ENCODE measurements at regions not wholly inside any gene's neighbourhood (a gene's known extent, or its start where the extent isn't known, plus 50 kb on each side); places are given as distances from the start of the nearest gene placed in this dataset.

DNA sequence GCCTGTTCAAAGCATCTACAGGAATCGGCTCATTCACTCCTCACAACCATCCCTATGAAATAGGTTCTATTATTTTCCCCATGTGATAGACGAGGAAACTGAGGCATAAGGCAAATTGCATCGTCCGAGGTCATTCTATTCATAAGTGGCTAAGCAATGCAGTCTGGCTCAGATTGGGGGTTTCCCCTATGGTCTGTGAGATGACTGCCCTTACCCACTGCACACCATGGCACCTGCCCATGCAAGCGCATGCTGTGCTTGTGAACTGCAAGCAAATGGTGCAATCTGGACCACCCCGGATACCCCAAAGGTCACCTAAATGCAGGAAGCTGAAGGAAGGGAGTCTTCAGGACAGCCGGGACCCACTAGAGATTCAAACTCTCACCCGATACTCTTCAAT lies 123.4 kb upstream of the SOD1 start:
- Histone ChIP-seq H3K4me3 (no peak overlapping the region), H3K4me2 (ENCODE audit: insufficient read depth, low read length) (no peak overlapping the region), H3K4me1 (replicated peaks in 1 of 2; ENCODE audit: control insufficient read depth in 2 of 2, insufficient read depth in 2 of 2, low read length in 2 of 2) (no peaks in the 10 kb centered on the region), H2AFZ (ENCODE audit: low read depth, low read length) (no peak overlapping the region), H3K9ac (ENCODE audit: insufficient read depth in 1 of 2, low read depth in 2 of 2, low read length in 2 of 2) (no peak overlapping the region), H4K20me1 (replicated peaks; ENCODE audit: control insufficient read depth, insufficient read depth, low read length) (no peaks in the 10 kb centered on the region; the same call in 1 of the 2 replicates), H3K27ac (ENCODE audit: extremely low read depth, low read depth, low read length) (no peak overlapping the region), H3K79me2 (ENCODE audit: control insufficient read depth, insufficient read depth, low read length) (no peaks in the 10 kb centered on the region), H3K9me1 (ENCODE audit: control insufficient read depth, insufficient read depth, low read length) (no peaks in the 10 kb centered on the region), H3K36me3 (ENCODE audit: control insufficient read depth, insufficient read depth, low read length) (no peaks in the 10 kb centered on the region), H3K27me3 (ENCODE audit: control insufficient read depth in 2 of 2, insufficient read depth in 2 of 2, low read length in 2 of 2) (peaks cover 11 to 31% of the 10 kb centered on the region in 2 experiments; a peak in 4 of 5 replicates), H3K9me3 (replicated peaks; ENCODE audit: control insufficient read depth, insufficient read depth, low read depth, low read length) (no peaks in the 10 kb centered on the region)
- intact Hi-C loops (cut with micrococcal nuclease), result loop anchor here (5.0 kb wide), 1 partner anchor 66 kb away; no protein-coding TSS in a partner anchor
- in situ Hi-C loops (cut with MboI), result no loop called here
- FAIRE-seq, result no peak
- no peak for DNase-seq (ENCODE audit: extremely low read depth in 1 of 4, low spot score in 3 of 4)
- POLR2A ChIA-PET, result no interaction called here
- under 1% methylated on average over 8 of the region's 8 CpGs for WGBS (ENCODE audit: insufficient coverage, low coverage, missing lambda C conversion rate)
- no peak for ATAC-seq
- no TSS peak for BruUV-seq (replicated peaks)
- CTCF ChIA-PET (ENCODE audit: low intra/inter-chr PET ratio), result no interaction called here
- TF ChIP-seq TRIM25 (IDR thresholded peaks at IDR 0.05; ENCODE audit: borderline replicate concordance) (no peak), RBM34 (IDR thresholded peaks at IDR 0.05; ENCODE audit: borderline replicate concordance, insufficient read depth, low read length) (no peak), CBX3 (IDR thresholded peaks at IDR 0.05; ENCODE audit: borderline replicate concordance in 1 of 2, low read length in 2 of 2) (no peak), HDAC6 (IDR thresholded peaks at IDR 0.05; ENCODE audit: low read depth, low read length) (no peak), ZNF239 (CRISPR knock-in tag; IDR thresholded peaks at IDR 0.05) (no peak), SMARCC2 (IDR thresholded peaks at IDR 0.05; ENCODE audit: low read depth) (no peak)
- TF ChIP-seq, protein P1, sequence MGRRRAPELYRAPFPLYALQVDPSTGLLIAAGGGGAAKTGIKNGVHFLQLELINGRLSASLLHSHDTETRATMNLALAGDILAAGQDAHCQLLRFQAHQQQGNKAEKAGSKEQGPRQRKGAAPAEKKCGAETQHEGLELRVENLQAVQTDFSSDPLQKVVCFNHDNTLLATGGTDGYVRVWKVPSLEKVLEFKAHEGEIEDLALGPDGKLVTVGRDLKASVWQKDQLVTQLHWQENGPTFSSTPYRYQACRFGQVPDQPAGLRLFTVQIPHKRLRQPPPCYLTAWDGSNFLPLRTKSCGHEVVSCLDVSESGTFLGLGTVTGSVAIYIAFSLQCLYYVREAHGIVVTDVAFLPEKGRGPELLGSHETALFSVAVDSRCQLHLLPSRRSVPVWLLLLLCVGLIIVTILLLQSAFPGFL (CRISPR knock-in tag; IDR thresholded peaks at IDR 0.05), result no peak
- TF ChIP-seq, protein P2, sequence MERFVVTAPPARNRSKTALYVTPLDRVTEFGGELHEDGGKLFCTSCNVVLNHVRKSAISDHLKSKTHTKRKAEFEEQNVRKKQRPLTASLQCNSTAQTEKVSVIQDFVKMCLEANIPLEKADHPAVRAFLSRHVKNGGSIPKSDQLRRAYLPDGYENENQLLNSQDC (CRISPR knock-in tag; IDR thresholded peaks at IDR 0.05), result no peak
- TF ChIP-seq, protein P3, sequence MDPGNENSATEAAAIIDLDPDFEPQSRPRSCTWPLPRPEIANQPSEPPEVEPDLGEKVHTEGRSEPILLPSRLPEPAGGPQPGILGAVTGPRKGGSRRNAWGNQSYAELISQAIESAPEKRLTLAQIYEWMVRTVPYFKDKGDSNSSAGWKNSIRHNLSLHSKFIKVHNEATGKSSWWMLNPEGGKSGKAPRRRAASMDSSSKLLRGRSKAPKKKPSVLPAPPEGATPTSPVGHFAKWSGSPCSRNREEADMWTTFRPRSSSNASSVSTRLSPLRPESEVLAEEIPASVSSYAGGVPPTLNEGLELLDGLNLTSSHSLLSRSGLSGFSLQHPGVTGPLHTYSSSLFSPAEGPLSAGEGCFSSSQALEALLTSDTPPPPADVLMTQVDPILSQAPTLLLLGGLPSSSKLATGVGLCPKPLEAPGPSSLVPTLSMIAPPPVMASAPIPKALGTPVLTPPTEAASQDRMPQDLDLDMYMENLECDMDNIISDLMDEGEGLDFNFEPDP (CRISPR knock-in tag; IDR thresholded peaks at IDR 0.05), result no peak
